HCT116 (cell line): ENCODE measurements at regions not wholly inside any gene's neighbourhood (a gene's known extent, or its start where the extent isn't known, plus 50 kb on each side); places are given as distances from the start of the nearest gene placed in this dataset.

Source experiments
- ATAC-seq: fragments of 200-7000 bp; cut with Tn5 transposase; 2 replicates; pipeline ENCODE4 v1.9.1; 2020; ENCODE audit warnings: mild to moderate bottlenecking, moderate library complexity
- BruUV-seq: library from RNA; stranded (reverse); fragments of 400-500 nt; replicated peaks from 2 replicates; lab custom pipeline; 2021; lab: Mats Ljungman, UMichigan
- CTCF ChIA-PET: fragments of 300-600 bp; sonication (Branson Sonifier 250); formaldehyde crosslinking; loops from one replicate; lab custom pipeline; 2021; ENCODE audit warnings: antibody characterized with exemption; lab: Charles Lee
- POLR2A ChIA-PET: fragments of 300-600, 350-600 bp; sonication (Branson Sonifier 250); formaldehyde crosslinking; loops from one replicate; lab custom pipeline; 2021; ENCODE audit warnings: antibody characterized with exemption; lab: Charles Lee
- RAD21 ChIA-PET, 2 experiments: fragments of 300-600 bp; sonication (Branson Sonifier 250); formaldehyde crosslinking; loops; one replicate each; lab custom pipeline; 2023; ENCODE audit warnings: low total read pairs in 2 of 2; ENCODE audit not compliant: uncharacterized antibody in 2 of 2, unreplicated experiment in 2 of 2, low non-redundant PET in 1 of 2; lab: Charles Lee
- DNase-seq: peaks from one replicate; pipeline ENCODE4 v3.0.0-alpha.2; 2010; ENCODE audit warnings: low read depth, low spot score
- H2AFZ ChIP-seq: fragments of 200-600 bp; shearing (Covaris generic), sonication (generic); 2 replicates; pipeline ENCODE4 v1.6.1; 2017; ENCODE audit warnings: low read depth, mixed run types, mixed read lengths, antibody characterized with exemption, low read length; ENCODE audit not compliant: poor library complexity, severe bottlenecking
- H3K27ac ChIP-seq: 2 replicates; pipeline ENCODE4 v1.5.1; 2012; ENCODE audit warnings: low read depth, low read length
- H3K27me3 ChIP-seq: fragments of 200-600 bp; sonication (generic); 2 replicates; pipeline ENCODE4 v1.6.1; 2016; ENCODE audit warnings: mixed run types, low read length, mixed read lengths; ENCODE audit not compliant: insufficient read depth
- H3K36me3 ChIP-seq, 2 experiments: fragments of 200-500 bp in 1 of 2; fragments of 200-600 bp in 1 of 2; sonication (Bioruptor generic) in 1 of 2; sonication (generic) in 1 of 2; 2 replicates each; pipeline versions ENCODE4 v1.5.1 to v1.6.1; 2014 to 2016; ENCODE audit warnings: low read length in 2 of 2, inconsistent platforms in 1 of 2, mixed read lengths in 1 of 2, mixed run types in 1 of 2; ENCODE audit not compliant: insufficient read depth in 2 of 2, control insufficient read depth in 1 of 2
- H3K4me1 ChIP-seq, 2 experiments: fragments of 200-600 bp in 1 of 2; sonication (generic) in 1 of 2; 2 replicates each; pipeline versions ENCODE4 v1.5.1 to v1.6.1; 2012 to 2017; ENCODE audit warnings: low read length in 2 of 2, inconsistent platforms in 1 of 2, mild to moderate bottlenecking in 1 of 2, mixed read lengths in 1 of 2, mixed run types in 1 of 2, moderate library complexity in 1 of 2; ENCODE audit not compliant: insufficient read depth in 2 of 2, control insufficient read depth in 1 of 2
- H3K4me2 ChIP-seq: fragments of 200-600 bp; sonication (generic); 2 replicates; pipeline ENCODE4 v1.6.1; 2017; ENCODE audit warnings: mixed run types, low read length, mixed read lengths
- H3K4me3 ChIP-seq, 2 experiments: fragments of 200-600 bp in 1 of 2; sonication (generic) in 1 of 2; replicated peaks in 1 of 2; 2 replicates each; pipeline ENCODE4 v1.5.1; 2011 to 2016; ENCODE audit warnings: low read length in 2 of 2, control low read depth in 1 of 2, low read depth in 1 of 2, mild to moderate bottlenecking in 1 of 2, mixed read lengths in 1 of 2, mixed run types in 1 of 2
- H3K79me2 ChIP-seq: fragments of 200-600 bp; sonication (generic); 2 replicates; pipeline ENCODE4 v1.6.1; 2017; ENCODE audit warnings: mild to moderate bottlenecking, mixed run types, low read length, moderate library complexity, mixed read lengths; ENCODE audit not compliant: insufficient read depth
- H3K9ac ChIP-seq: fragments of 200-600 bp; sonication (generic); 2 replicates; pipeline ENCODE4 v1.6.1; 2016; ENCODE audit warnings: low read length, mixed read lengths
- H3K9me2 ChIP-seq: fragments of 200-600 bp; sonication (generic), shearing (Covaris generic); 2 replicates; pipeline ENCODE4 v1.6.1; 2017; ENCODE audit warnings: mixed run types, mild to moderate bottlenecking, moderate library complexity; ENCODE audit not compliant: insufficient read depth
- H3K9me3 ChIP-seq, 2 experiments: fragments of 200-500 bp in 1 of 2; fragments of 200-600 bp in 1 of 2; sonication (Bioruptor generic) in 1 of 2; sonication (generic) in 1 of 2; 2 replicates each; pipeline ENCODE4 v1.6.1; 2014 to 2017; ENCODE audit warnings: low read length in 2 of 2, mixed read lengths in 2 of 2, inconsistent platforms in 1 of 2, low read depth in 1 of 2, mild to moderate bottlenecking in 1 of 2, mixed run types in 1 of 2, moderate library complexity in 1 of 2; ENCODE audit not compliant: control insufficient read depth in 1 of 2, insufficient read depth in 1 of 2
- H4K20me1 ChIP-seq: fragments of 200-600 bp; sonication (generic), shearing (Covaris generic); 2 replicates; pipeline ENCODE4 v1.6.1; 2017; ENCODE audit warnings: mixed run types, mild to moderate bottlenecking, moderate library complexity; ENCODE audit not compliant: insufficient read depth
- CEBPB ChIP-seq: IDR thresholded peaks from 2 replicates; pipeline ENCODE4 v1.6.1; 2012; ENCODE audit warnings: low read depth
- CTCF ChIP-seq, 3 experiments: fragments of 200-600 bp in 1 of 3; sonication (generic) in 1 of 3; IDR thresholded peaks in 2 of 3; conservative IDR thresholded peaks in 1 of 3; 2 replicates each; pipeline ENCODE4 v1.5.1; 2012 to 2017; ENCODE audit warnings: low read depth in 2 of 3, low read length in 2 of 3, antibody characterized with exemption in 1 of 3, borderline replicate concordance in 1 of 3, control low read depth in 1 of 3, mild to moderate bottlenecking in 1 of 3, mixed read lengths in 1 of 3, mixed run types in 1 of 3, moderate library complexity in 1 of 3; ENCODE audit not compliant: insufficient read depth in 1 of 3
- EGR1 ChIP-seq: IDR thresholded peaks from 2 replicates; pipeline ENCODE4 v1.6.1; 2012; ENCODE audit warnings: low read depth
- ELF1 ChIP-seq: IDR thresholded peaks from 2 replicates; pipeline ENCODE4 v1.6.1; 2012; ENCODE audit warnings: low read depth, borderline replicate concordance
- EZH2phosphoT487 ChIP-seq: fragments of 200-600 bp; IDR thresholded peaks from 2 replicates; pipeline ENCODE4 v1.6.1; 2018; ENCODE audit warnings: antibody characterized with exemption, borderline replicate concordance
- FOSL1 ChIP-seq: IDR thresholded peaks from 2 replicates; pipeline ENCODE4 v1.6.1; 2012; ENCODE audit warnings: low read depth
- JUND ChIP-seq: IDR thresholded peaks from 2 replicates; pipeline ENCODE4 v1.6.1; 2012
- RAD21 ChIP-seq: IDR thresholded peaks from 2 replicates; pipeline ENCODE4 v1.6.1; 2012; ENCODE audit warnings: low read depth, mild to moderate bottlenecking
- REST ChIP-seq: IDR thresholded peaks from 2 replicates; pipeline ENCODE4 v1.6.1; 2012; ENCODE audit warnings: low read depth
- SIN3A ChIP-seq: IDR thresholded peaks from 2 replicates; pipeline ENCODE4 v1.6.1; 2012; ENCODE audit warnings: low read depth
- SP1 ChIP-seq: IDR thresholded peaks from 2 replicates; pipeline ENCODE4 v1.6.1; 2012; ENCODE audit warnings: low read depth
- SRF ChIP-seq: IDR thresholded peaks from 2 replicates; pipeline ENCODE4 v1.6.1; 2012; ENCODE audit warnings: low read depth
- TCF7L2 ChIP-seq: IDR thresholded peaks from 2 replicates; pipeline ENCODE4 v1.7.0; 2011; ENCODE audit warnings: borderline replicate concordance, inconsistent platforms; ENCODE audit not compliant: insufficient read depth, insufficient read length; ENCODE audit errors: extremely low read depth
- YY1 ChIP-seq: IDR thresholded peaks from 2 replicates; pipeline ENCODE4 v1.6.1; 2011; ENCODE audit warnings: low read length, low read depth, moderate library complexity, mild to moderate bottlenecking; ENCODE audit not compliant: insufficient replicate concordance; ENCODE audit errors: extremely low read depth
- ZFX ChIP-seq: fragments of 450-650 bp; IDR thresholded peaks from 2 replicates; pipeline ENCODE4 v1.6.1; 2017
- ZNF274 ChIP-seq: fragments of 200-500 bp; sonication (Bioruptor generic); IDR thresholded peaks from 2 replicates; pipeline ENCODE4 v1.6.1; 2014; ENCODE audit warnings: mild to moderate bottlenecking, low read depth, low read length, inconsistent platforms
- intact Hi-C: fragments of 100-400 bp; cut with micrococcal nuclease; formaldehyde crosslinking; loops from 2 replicates; pipeline ENCODE4 v1.10.0; 2022

- Histone ChIP-seq H3K9me2 (no peaks in the 10 kb centered on the region), H3K4me2 (no peak overlapping the region), H3K79me2 (no peaks in the 10 kb centered on the region), H3K9me3 (no peaks in the 10 kb centered on the region), H3K4me3 (no peak overlapping the region), H3K4me1 (no peaks in the 10 kb centered on the region), H3K9ac (no peak overlapping the region), H2AFZ (no peak overlapping the region), H3K27ac (no peak overlapping the region), H4K20me1 (no peaks in the 10 kb centered on the region), H3K36me3 (no peaks in the 10 kb centered on the region), H3K27me3 (no peaks in the 10 kb centered on the region)
- no peak for TF ChIP-seq JUND
- no peak for TF ChIP-seq RAD21
- no peak for TF ChIP-seq TCF7L2
- TF ChIP-seq CEBPB, result no peak
- no peak for TF ChIP-seq SP1
- no peak for TF ChIP-seq FOSL1
- no peak for TF ChIP-seq YY1
- no peak for TF ChIP-seq EZH2phosphoT487
- no peak for TF ChIP-seq ZFX
- TF ChIP-seq EGR1, result no peak
- TF ChIP-seq SIN3A, result no peak
- no peak for TF ChIP-seq SRF
- TF ChIP-seq REST, result no peak
- no peak for TF ChIP-seq ELF1
- TF ChIP-seq CTCF (IDR thresholded peaks at IDR 0.05 in 2 of 3, conservative IDR thresholded peaks at IDR 0.05 in 1 of 3; ENCODE audit: borderline replicate concordance in 1 of 3, insufficient read depth in 1 of 3, low read depth in 2 of 3, low read length in 2 of 3), result no peak
- TF ChIP-seq ZNF274, result no peak
- CTCF ChIA-PET, result no interaction called here
- RAD21 ChIA-PET, result no interaction called here
- BruUV-seq, result no TSS peak
- ATAC-seq, result no peak
- intact Hi-C loops, result no loop called here
- DNase-seq, result no peak
- POLR2A ChIA-PET, result no interaction called here
These were observed 98.6 kb upstream of the NEDD9 start for GRCh38 chr6:11331111-11331510.
